Osteoblast (primary cell): ENCODE measurements at regions not wholly inside any gene's neighbourhood (a gene's known extent, or its start where the extent isn't known, plus 50 kb on each side); places are given as distances from the start of the nearest gene placed in this dataset.
"Not testable (repeated sequence)": the region's sequence is repeated elsewhere in the genome, so short reads cannot be mapped to it uniquely, and the experiment has no call there.

Experiments
- DNase-seq: peaks from one replicate; pipeline ENCODE4 v3.0.0; 2011; ENCODE audit warnings: low spot score, mixed read lengths; ENCODE audit not compliant: insufficient read length; ENCODE audit errors: missing footprints
- H2AFZ ChIP-seq: 2 replicates; pipeline ENCODE4 v1.6.0; 2011; ENCODE audit warnings: mild to moderate bottlenecking, low read length
- H3K27ac ChIP-seq: 2 replicates; pipeline ENCODE4 v1.5.1; 2011; ENCODE audit warnings: mild to moderate bottlenecking, low read depth, low read length, moderate library complexity
- H3K27me3 ChIP-seq: 2 replicates; pipeline ENCODE4 v1.6.0; 2012; ENCODE audit warnings: mild to moderate bottlenecking, control low read depth, inconsistent platforms, low read length, moderate library complexity; ENCODE audit not compliant: insufficient read depth
- H3K36me3 ChIP-seq: 2 replicates; pipeline ENCODE4 v1.5.1; 2011; ENCODE audit warnings: mild to moderate bottlenecking, low read length, control low read depth, moderate library complexity; ENCODE audit not compliant: insufficient read depth
- H3K4me1 ChIP-seq: 2 replicates; pipeline ENCODE4 v1.5.1; 2011; ENCODE audit warnings: mild to moderate bottlenecking, low read length, control low read depth, moderate library complexity; ENCODE audit not compliant: insufficient read depth
- H3K4me2 ChIP-seq: 2 replicates; pipeline ENCODE4 v1.6.0; 2011; ENCODE audit warnings: mild to moderate bottlenecking, low read length; ENCODE audit not compliant: insufficient read depth
- H3K4me3 ChIP-seq: fragments of 200-600 bp; sonication (generic); 3 replicates; pipeline ENCODE4 v1.5.1; 2012; ENCODE audit warnings: mild to moderate bottlenecking, low read length, inconsistent platforms; ENCODE audit not compliant: insufficient read depth
- H3K79me2 ChIP-seq: 2 replicates; pipeline ENCODE4 v1.6.0; 2012; ENCODE audit warnings: mild to moderate bottlenecking, low read length, control low read depth, inconsistent platforms; ENCODE audit not compliant: insufficient read depth
- H3K9me3 ChIP-seq: 2 replicates; pipeline ENCODE4 v1.5.1; 2011; ENCODE audit warnings: low read depth, low read length, control low read depth
- H4K20me1 ChIP-seq: 2 replicates; pipeline ENCODE4 v1.6.0; 2012; ENCODE audit warnings: mild to moderate bottlenecking, low read length, control low read depth; ENCODE audit not compliant: insufficient read depth
- TF ChIP-seq, protein P1 (sequence below): IDR thresholded peaks from 2 replicates; pipeline ENCODE4 v1.5.1; 2011; ENCODE audit warnings: mild to moderate bottlenecking, low read depth, low read length, moderate library complexity; ENCODE audit errors: extremely low read depth

GRCh38 chr6:92408350-92408749, 1011.0 kb downstream of the EPHA7 start:
- Histone ChIP-seq H3K27me3 (no peaks in the 10 kb centered on the region), H3K4me3 (no peak overlapping the region), H4K20me1 (no peaks in the 10 kb centered on the region), H2AFZ (no peak overlapping the region), H3K4me2 (no peak overlapping the region), H3K27ac (no peak overlapping the region), H3K4me1 (no peaks in the 10 kb centered on the region), H3K36me3 (no peaks in the 10 kb centered on the region), H3K9me3 (peaks cover 13% of the 10 kb centered on the region), H3K79me2 (no peaks in the 10 kb centered on the region)
- no peak for DNase-seq
- TF ChIP-seq, protein P1, sequence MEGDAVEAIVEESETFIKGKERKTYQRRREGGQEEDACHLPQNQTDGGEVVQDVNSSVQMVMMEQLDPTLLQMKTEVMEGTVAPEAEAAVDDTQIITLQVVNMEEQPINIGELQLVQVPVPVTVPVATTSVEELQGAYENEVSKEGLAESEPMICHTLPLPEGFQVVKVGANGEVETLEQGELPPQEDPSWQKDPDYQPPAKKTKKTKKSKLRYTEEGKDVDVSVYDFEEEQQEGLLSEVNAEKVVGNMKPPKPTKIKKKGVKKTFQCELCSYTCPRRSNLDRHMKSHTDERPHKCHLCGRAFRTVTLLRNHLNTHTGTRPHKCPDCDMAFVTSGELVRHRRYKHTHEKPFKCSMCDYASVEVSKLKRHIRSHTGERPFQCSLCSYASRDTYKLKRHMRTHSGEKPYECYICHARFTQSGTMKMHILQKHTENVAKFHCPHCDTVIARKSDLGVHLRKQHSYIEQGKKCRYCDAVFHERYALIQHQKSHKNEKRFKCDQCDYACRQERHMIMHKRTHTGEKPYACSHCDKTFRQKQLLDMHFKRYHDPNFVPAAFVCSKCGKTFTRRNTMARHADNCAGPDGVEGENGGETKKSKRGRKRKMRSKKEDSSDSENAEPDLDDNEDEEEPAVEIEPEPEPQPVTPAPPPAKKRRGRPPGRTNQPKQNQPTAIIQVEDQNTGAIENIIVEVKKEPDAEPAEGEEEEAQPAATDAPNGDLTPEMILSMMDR: no peak

DNA sequence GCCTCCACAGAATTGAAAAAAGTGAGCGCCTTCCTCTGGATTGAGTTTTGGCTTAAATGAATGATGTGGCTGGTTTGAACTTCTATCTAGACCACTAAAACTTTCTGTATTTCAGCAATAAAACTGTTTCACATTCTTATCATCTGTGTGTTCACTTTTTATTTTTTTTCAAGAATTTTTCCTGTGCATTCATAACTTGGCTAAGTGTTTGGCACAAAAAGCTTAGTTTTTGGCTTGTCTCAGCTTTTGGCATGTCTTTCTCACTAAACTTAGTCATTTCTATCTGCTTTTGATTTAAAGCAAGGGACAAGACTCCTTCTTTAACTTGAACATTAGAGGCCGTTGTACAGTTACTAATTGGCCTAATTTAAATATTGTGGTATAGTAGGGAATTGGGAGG, 1015.1 kb downstream of the EPHA7 start:
- H3K4me2 ChIP-seq: no peak overlapping the region
- H3K27ac ChIP-seq: no peak overlapping the region
- H3K9me3 ChIP-seq: peaks cover 5% of the 10 kb centered on the region
- no peaks in the 10 kb centered on the region for H3K27me3 ChIP-seq
- H3K4me1 ChIP-seq: no peaks in the 10 kb centered on the region
- H3K79me2 ChIP-seq: no peaks in the 10 kb centered on the region
- no peak overlapping the region for H3K4me3 ChIP-seq
- no peak for DNase-seq
- TF ChIP-seq, protein P1: no peak
- H4K20me1 ChIP-seq: no peaks in the 10 kb centered on the region
- no peak overlapping the region for H2AFZ ChIP-seq
- H3K36me3 ChIP-seq: no peaks in the 10 kb centered on the region

DNA sequence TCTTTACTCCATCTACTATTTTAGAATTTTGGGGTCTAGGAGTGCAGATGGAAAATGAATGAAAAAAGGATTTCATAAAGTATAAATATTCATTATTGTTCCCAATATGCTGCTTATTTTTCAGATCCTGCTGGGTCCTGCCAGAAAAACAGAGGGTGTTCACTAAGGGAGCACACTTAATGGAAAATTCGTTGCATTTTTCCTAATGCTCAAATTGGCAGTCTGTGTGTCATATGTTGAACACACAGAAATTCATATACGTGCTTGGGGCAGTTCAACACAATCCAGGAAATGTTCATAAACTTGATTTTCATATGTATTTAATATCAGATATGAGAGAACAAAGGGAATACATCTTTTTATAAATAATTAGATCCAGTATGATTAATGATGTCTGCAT, 1019.4 kb downstream of the EPHA7 start:
- Histone ChIP-seq H3K27me3 (no peaks in the 10 kb centered on the region), H3K4me2 (no peak overlapping the region), H2AFZ (no peak overlapping the region), H3K36me3 (no peaks in the 10 kb centered on the region), H3K9me3 (no peaks in the 10 kb centered on the region), H3K27ac (no peak overlapping the region), H3K4me1 (no peaks in the 10 kb centered on the region), H3K4me3 (no peak overlapping the region), H3K79me2 (no peaks in the 10 kb centered on the region), H4K20me1 (no peaks in the 10 kb centered on the region)
- TF ChIP-seq, protein P1: no peak
- DNase-seq: no peak

DNA sequence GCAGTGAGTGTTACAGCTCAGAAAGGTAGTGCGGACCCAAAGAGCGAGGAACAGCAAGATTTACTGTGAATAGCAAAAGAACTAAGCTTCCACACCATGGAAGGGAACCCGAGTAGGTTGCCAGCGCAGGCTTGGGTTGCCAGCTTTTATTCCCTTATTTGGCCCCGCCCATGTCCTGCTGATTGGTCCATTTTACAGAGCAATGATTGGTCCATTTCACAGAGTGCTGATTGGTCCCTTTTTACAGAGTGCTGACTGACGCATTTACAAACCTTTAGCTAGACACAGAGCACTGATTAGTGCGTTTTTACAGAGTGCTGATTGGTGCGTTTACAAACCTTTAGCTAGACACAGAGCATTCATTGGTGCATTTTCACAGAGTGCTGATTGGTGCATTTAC, 1030.7 kb downstream of the EPHA7 start:
- H3K27ac ChIP-seq, H3K27me3 ChIP-seq, H3K36me3 ChIP-seq, H3K4me3 ChIP-seq, H3K4me2 ChIP-seq, H2AFZ ChIP-seq, H3K9me3 ChIP-seq, H3K4me1 ChIP-seq, H4K20me1 ChIP-seq, DNase-seq, H3K79me2 ChIP-seq: not testable (repeated sequence)
